22Rv1 (cell line): ENCODE measurements at regions not wholly inside any gene's neighbourhood (a gene's known extent, or its start where the extent isn't known, plus 50 kb on each side); places are given as distances from the start of the nearest gene placed in this dataset.

ENCODE experiments used
- ZFX ChIP-seq: fragments of 450-650 bp; IDR thresholded peaks from 2 replicates; pipeline ENCODE4 v1.6.1; 2017; ENCODE audit warnings: antibody characterized with exemption, borderline replicate concordance
- TF ChIP-seq, protein P1 (sequence below): fragments of 450-650 bp; IDR thresholded peaks from 2 replicates; pipeline ENCODE4 v1.5.1; 2017; ENCODE audit warnings: mild to moderate bottlenecking

- TF ChIP-seq, protein P1, sequence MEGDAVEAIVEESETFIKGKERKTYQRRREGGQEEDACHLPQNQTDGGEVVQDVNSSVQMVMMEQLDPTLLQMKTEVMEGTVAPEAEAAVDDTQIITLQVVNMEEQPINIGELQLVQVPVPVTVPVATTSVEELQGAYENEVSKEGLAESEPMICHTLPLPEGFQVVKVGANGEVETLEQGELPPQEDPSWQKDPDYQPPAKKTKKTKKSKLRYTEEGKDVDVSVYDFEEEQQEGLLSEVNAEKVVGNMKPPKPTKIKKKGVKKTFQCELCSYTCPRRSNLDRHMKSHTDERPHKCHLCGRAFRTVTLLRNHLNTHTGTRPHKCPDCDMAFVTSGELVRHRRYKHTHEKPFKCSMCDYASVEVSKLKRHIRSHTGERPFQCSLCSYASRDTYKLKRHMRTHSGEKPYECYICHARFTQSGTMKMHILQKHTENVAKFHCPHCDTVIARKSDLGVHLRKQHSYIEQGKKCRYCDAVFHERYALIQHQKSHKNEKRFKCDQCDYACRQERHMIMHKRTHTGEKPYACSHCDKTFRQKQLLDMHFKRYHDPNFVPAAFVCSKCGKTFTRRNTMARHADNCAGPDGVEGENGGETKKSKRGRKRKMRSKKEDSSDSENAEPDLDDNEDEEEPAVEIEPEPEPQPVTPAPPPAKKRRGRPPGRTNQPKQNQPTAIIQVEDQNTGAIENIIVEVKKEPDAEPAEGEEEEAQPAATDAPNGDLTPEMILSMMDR, result no peak
- TF ChIP-seq ZFX, result no peak
These were observed 119.1 kb upstream of the LRRC4C start for GRCh38 chr11:41578421-41579051.
